Spleen (tissue), 11 donors: ENCODE measurements at regions not wholly inside any gene's neighbourhood (a gene's known extent, or its start where the extent isn't known, plus 50 kb on each side); places are given as distances from the start of the nearest gene placed in this dataset.

ENCODE experiments used
- DNase-seq: peaks from one replicate; pipeline ENCODE4 v3.0.0-alpha.2; 2020
- H3K27ac ChIP-seq, 8 donors: fragments of 200-600 bp; sonication (generic) in 7 of 8; 1 replicate in 4 of 8; 2 replicates in 4 of 8; pipeline versions ENCODE4 v1.5.0 to v1.8.0; 2016 to 2021; ENCODE audit warnings: inconsistent platforms in 4 of 8, mild to moderate bottlenecking in 4 of 8, moderate library complexity in 1 of 8
- H3K27me3 ChIP-seq, 7 donors: fragments of 200-600 bp; sonication (generic) in 6 of 7; replicated peaks in 1 of 7; 1 replicate in 4 of 7; 2 replicates in 3 of 7; pipeline versions ENCODE4 v1.5.0 to v1.8.0; 2016 to 2021; ENCODE audit warnings: inconsistent platforms in 3 of 7, mild to moderate bottlenecking in 1 of 7
- H3K36me3 ChIP-seq, 6 donors: fragments of 200-600 bp; sonication (generic) in 5 of 6; 1 replicate in 4 of 6; 2 replicates in 2 of 6; pipeline versions ENCODE4 v1.5.0 to v1.8.0; 2016 to 2021; ENCODE audit warnings: inconsistent platforms in 2 of 6
- H3K4me1 ChIP-seq, 6 donors: fragments of 200-600 bp; sonication (generic) in 5 of 6; 1 replicate in 3 of 6; 2 replicates in 3 of 6; pipeline versions ENCODE4 v1.5.0 to v1.8.0; 2016 to 2021; ENCODE audit warnings: inconsistent platforms in 3 of 6
- H3K4me3 ChIP-seq, 8 donors: fragments of 200-600 bp; sonication (generic) in 7 of 8; 1 replicate in 4 of 8; 2 replicates in 4 of 8; pipeline versions ENCODE4 v1.5.0 to v1.8.0; 2016 to 2021; ENCODE audit warnings: inconsistent platforms in 4 of 8, mild to moderate bottlenecking in 4 of 8, moderate library complexity in 2 of 8
- H3K9me3 ChIP-seq, 8 donors: fragments of 200-600 bp; sonication (generic) in 7 of 8; 1 replicate in 4 of 8; 2 replicates in 4 of 8; pipeline versions ENCODE4 v1.5.0 to v1.8.0; 2016 to 2021; ENCODE audit warnings: inconsistent platforms in 4 of 8
- POLR2A ChIP-seq, 3 donors: fragments of 450-650 bp; IDR thresholded peaks; one replicate each; pipeline ENCODE4 v1.5.1; 2017; ENCODE audit warnings: antibody characterized with exemption in 3 of 3, mild to moderate bottlenecking in 1 of 3
- POLR2AphosphoS5 ChIP-seq, 3 donors: sonication (generic); formaldehyde crosslinking; IDR thresholded peaks; one replicate each; pipeline ENCODE4 v1.5.1; 2017; ENCODE audit warnings: antibody characterized with exemption in 3 of 3
- WGBS, 5 donors: extraction: QIAGEN DNeasy Blood & Tissue Kit in 3 of 5; methylation state at CpG; one replicate each; pipeline versions ENCODE4 v1.1.5 to v1.1.7; 2013 to 2018; 5-methylcytosine and 5-hydroxymethylcytosine counted together
- intact Hi-C: fragments of 100-400 bp; cut with DNase I; formaldehyde crosslinking; loops from one replicate; pipeline ENCODE4 v1.15.0; 2023; ENCODE audit warnings: low total_unique reads
- TF ChIP-seq, protein P1 (sequence below), 11 experiments: fragments of 200-600 bp in 7 of 11; fragments of 450-650 bp in 4 of 11; sonication (generic) in 4 of 11; IDR thresholded peaks in 8 of 11; conservative IDR thresholded peaks in 3 of 11; 1 replicate in 7 of 11; 2 replicates in 4 of 11; pipeline versions ENCODE4 v1.4.0 to v1.8.0; 2016 to 2021; ENCODE audit warnings: antibody characterized with exemption in 11 of 11, inconsistent platforms in 4 of 11, mild to moderate bottlenecking in 1 of 11
- donor health status: healthy with polysubstance abuse.
- donor health status: DM: no; HTN: no; CAD: no; lungs with moderate emphysema.
- donor health status: DM: no; HTN: no; CAD: no.
- donor health status: Bipolar disorder and iron deficiency.
- donor health status: healthy.
- donor health status: DM: no; HTN: no; CAD: no.
- donor health status: DM: yes; HTN: yes; CAD: no.

DNA sequence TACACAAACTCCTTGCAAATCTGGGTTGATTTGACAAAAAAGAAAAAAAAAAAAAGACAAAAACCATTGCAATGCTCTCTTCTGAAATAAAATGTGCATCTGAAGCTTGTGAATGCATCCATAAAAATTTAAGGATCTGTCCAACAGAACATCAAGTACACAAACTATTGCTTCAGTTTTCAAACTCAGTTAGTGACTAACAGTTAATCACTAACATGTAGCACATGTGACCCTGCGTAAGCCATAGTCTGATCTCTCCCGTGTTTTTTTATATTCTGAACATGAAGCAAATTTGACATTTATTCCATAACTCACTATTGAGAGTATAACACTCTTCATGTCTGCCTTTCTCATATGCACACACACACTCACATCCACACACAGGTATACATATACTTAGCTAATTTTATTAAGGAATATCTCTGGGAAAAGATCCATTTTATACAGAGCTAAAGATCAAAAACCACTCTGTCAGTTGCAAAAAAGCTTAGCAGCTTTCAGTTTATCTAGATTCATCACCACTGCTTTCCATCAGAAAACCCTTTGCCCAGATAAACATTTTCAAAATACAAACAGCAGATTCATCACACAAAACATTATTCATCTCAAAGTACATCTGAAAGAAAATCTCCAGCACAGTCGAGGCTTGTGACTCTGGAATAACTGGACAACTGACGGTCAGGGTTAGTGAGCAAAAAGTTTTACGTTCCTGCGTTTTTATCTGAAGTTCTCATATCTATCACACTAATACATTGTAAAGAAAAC, 1000.4 kb upstream of the ACVR2A start:
- Histone ChIP-seq H3K27ac (no peak overlapping the region), H3K4me3 (no peak overlapping the region), H3K4me1 (no peaks in the 10 kb centered on the region), H3K36me3 (no peaks in the 10 kb centered on the region), H3K27me3 (no peaks in the 10 kb centered on the region), H3K9me3 (peaks cover 0 to 3% (median 0%) of the 10 kb centered on the region in 8 donors)
- WGBS, 5 donors: 81 to 90% (median 86%) methylated on average over 6 of the region's 6 CpGs
- TF ChIP-seq, protein P1, sequence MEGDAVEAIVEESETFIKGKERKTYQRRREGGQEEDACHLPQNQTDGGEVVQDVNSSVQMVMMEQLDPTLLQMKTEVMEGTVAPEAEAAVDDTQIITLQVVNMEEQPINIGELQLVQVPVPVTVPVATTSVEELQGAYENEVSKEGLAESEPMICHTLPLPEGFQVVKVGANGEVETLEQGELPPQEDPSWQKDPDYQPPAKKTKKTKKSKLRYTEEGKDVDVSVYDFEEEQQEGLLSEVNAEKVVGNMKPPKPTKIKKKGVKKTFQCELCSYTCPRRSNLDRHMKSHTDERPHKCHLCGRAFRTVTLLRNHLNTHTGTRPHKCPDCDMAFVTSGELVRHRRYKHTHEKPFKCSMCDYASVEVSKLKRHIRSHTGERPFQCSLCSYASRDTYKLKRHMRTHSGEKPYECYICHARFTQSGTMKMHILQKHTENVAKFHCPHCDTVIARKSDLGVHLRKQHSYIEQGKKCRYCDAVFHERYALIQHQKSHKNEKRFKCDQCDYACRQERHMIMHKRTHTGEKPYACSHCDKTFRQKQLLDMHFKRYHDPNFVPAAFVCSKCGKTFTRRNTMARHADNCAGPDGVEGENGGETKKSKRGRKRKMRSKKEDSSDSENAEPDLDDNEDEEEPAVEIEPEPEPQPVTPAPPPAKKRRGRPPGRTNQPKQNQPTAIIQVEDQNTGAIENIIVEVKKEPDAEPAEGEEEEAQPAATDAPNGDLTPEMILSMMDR (IDR thresholded peaks at IDR 0.05 in 8 of 11, conservative IDR thresholded peaks at IDR 0.05 in 3 of 11): no peak
- TF ChIP-seq POLR2A (IDR thresholded peaks at IDR 0.05) (no peak), POLR2AphosphoS5 (IDR thresholded peaks at IDR 0.05) (no peak)
- intact Hi-C loops: no loop called here
- no peak for DNase-seq

- H3K4me1 ChIP-seq: no peaks in the 10 kb centered on the region
- TF ChIP-seq POLR2AphosphoS5 (IDR thresholded peaks at IDR 0.05): no peak
- TF ChIP-seq POLR2A (IDR thresholded peaks at IDR 0.05): no peak
- TF ChIP-seq, protein P1 (IDR thresholded peaks at IDR 0.05 in 8 of 11, conservative IDR thresholded peaks at IDR 0.05 in 3 of 11): no peak
These were observed 1007.0 kb upstream of the ACVR2A start for GRCh38 chr2:146837857-146838256.

DNA sequence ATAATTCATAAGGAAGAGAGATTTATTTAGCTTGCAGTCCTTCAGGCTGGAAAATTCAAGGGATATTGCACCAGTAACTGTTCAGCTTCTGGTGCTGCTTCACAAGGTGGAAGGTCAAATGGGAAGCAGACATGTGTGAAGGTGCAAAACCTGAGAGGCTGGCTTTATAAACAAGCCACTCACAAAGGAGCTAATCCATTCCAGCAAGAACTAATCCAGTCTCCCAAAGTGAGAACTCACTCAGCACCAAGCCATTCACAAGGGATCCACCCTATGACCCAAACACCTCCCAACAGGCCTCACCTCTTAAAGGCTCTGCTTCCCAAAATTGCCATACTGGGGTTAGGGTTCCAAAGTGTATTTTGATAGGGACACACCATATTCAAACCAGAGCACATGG, 1018.4 kb upstream of the ACVR2A start:
- Histone ChIP-seq H3K27me3 (no peaks in the 10 kb centered on the region), H3K4me3 (no peak overlapping the region), H3K4me1 (no peaks in the 10 kb centered on the region), H3K36me3 (no peaks in the 10 kb centered on the region), H3K27ac (no peak overlapping the region), H3K9me3 (peaks cover 0 to 12% (median 2%) of the 10 kb centered on the region in 8 donors)
- intact Hi-C loops: no loop called here
- TF ChIP-seq POLR2A (IDR thresholded peaks at IDR 0.05): no peak
- no peak for TF ChIP-seq POLR2AphosphoS5 (IDR thresholded peaks at IDR 0.05)
- TF ChIP-seq, protein P1 (IDR thresholded peaks at IDR 0.05 in 8 of 11, conservative IDR thresholded peaks at IDR 0.05 in 3 of 11): no peak
- DNase-seq: no peak

More at GRCh38 chr2:146837857-146838256, 1007.0 kb upstream of the ACVR2A start:
- no peak for DNase-seq
- no peaks in the 10 kb centered on the region for H3K27me3 ChIP-seq
- intact Hi-C loops: no loop called here
- no peak overlapping the region for H3K4me3 ChIP-seq
- no peaks in the 10 kb centered on the region for H3K9me3 ChIP-seq
- no peak overlapping the region for H3K27ac ChIP-seq
- H3K36me3 ChIP-seq: no peaks in the 10 kb centered on the region

DNA sequence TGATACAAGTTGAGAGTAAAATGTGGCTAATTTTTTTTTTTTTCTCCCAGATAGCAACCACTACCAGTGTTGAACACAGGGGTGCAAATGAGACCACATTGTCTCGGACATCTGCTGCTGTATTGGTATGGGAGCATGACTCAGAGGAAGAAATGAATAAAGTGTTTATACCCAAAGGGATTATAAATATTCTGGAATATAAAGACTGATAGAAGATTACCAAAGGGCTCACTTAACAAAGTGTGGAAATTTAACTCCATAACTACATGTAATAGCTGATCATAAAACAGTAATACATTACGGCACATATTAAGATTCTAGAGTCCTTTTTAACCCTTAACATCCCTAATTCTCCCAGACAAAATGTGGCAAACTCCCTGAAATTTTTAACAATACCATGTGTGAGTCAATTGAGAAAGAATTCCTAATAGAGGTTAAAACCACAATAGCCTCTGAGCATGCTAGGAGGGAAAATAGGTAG, 1023.0 kb upstream of the ACVR2A start:
- 56 to 90% (median 80%) methylated on average over 2 of the region's 2 CpGs for WGBS, 5 donors
- TF ChIP-seq POLR2AphosphoS5 (IDR thresholded peaks at IDR 0.05) (no peak), POLR2A (IDR thresholded peaks at IDR 0.05) (no peak)
- TF ChIP-seq, protein P1 (IDR thresholded peaks at IDR 0.05 in 8 of 11, conservative IDR thresholded peaks at IDR 0.05 in 3 of 11): no peak
- Histone ChIP-seq H3K4me1 (no peaks in the 10 kb centered on the region), H3K27ac (no peak overlapping the region), H3K4me3 (no peak overlapping the region), H3K27me3 (no peaks in the 10 kb centered on the region), H3K36me3 (no peaks in the 10 kb centered on the region), H3K9me3 (peaks cover 0 to 9% (median 2%) of the 10 kb centered on the region in 8 donors)
- intact Hi-C loops: no loop called here
- no peak for DNase-seq
